SU-DHL-6 (cell line): ENCODE measurements at regions not wholly inside any gene's neighbourhood (a gene's known extent, or its start where the extent isn't known, plus 50 kb on each side); places are given as distances from the start of the nearest gene placed in this dataset.

Experiments used
- CTCF ChIP-seq: fragments of 200-600 bp; sonication (generic); IDR thresholded peaks from one replicate; pipeline ENCODE4 v1.5.1; 2017; ENCODE audit warnings: antibody characterized with exemption, mild to moderate bottlenecking, low read length, moderate library complexity; ENCODE audit not compliant: insufficient read depth, poor library complexity, severe bottlenecking
- EZH2phosphoT487 ChIP-seq: fragments of 200-600 bp; sonication (generic), shearing (Covaris generic); conservative IDR thresholded peaks from 2 replicates; pipeline ENCODE4 v1.6.1; 2018; ENCODE audit warnings: mild to moderate bottlenecking, antibody characterized with exemption, low read length, moderate library complexity, mixed read lengths

DNA sequence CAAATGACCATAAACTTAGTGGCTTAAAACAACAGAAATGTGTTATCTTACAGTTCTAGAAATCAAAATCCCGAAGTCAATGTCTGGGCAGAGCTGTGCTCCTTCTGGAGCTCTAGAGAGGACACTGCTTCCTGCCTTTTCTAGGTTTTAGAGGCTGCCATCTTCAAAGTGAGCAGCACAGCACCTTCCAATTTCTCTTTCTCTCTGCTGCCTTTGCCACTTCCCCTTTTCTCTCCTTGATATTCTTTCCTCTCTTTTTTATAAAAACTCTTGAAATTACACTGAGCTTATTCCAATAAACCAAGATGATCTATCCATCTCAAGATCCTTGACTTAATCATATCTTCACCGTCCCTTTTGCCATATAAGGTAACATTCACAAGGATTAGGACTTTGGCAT lies 616.9 kb downstream of the PLPP3 start:
- TF ChIP-seq CTCF (no peak), EZH2phosphoT487 (no peak)
